OCI-LY3 (cell line): ENCODE measurements at regions not wholly inside any gene's neighbourhood (a gene's known extent, or its start where the extent isn't known, plus 50 kb on each side); places are given as distances from the start of the nearest gene placed in this dataset.

Source experiments
- H2AFZ ChIP-seq: fragments of 200-600, 300-600 bp; shearing (Covaris generic); 2 replicates; pipeline ENCODE4 v1.6.0; 2014; ENCODE audit warnings: antibody characterized with exemption, low read depth, low read length
- H3K27ac ChIP-seq: fragments of 200-600, 300-600 bp; sonication (generic); 2 replicates; pipeline ENCODE4 v1.5.1; 2014; ENCODE audit warnings: mild to moderate bottlenecking, low read length, moderate library complexity, mixed read lengths
- H3K27me3 ChIP-seq: fragments of 200-600, 300-600 bp; sonication (generic); 2 replicates; pipeline ENCODE4 v1.6.1; 2014; ENCODE audit warnings: low read depth, low read length, mixed read lengths
- H3K36me3 ChIP-seq: fragments of 200-600, 300-600 bp; sonication (generic); replicated peaks from 2 replicates; pipeline ENCODE3; 2014; ENCODE audit warnings: low read depth, low read length, mixed read lengths
- H3K4me1 ChIP-seq: fragments of 300-600, 200-600 bp; sonication (generic); 2 replicates; pipeline ENCODE4 v1.6.1; 2014; ENCODE audit warnings: low read length, mixed read lengths
- H3K4me2 ChIP-seq: fragments of 200-600, 300-600 bp; sonication (generic); 2 replicates; pipeline ENCODE4 v1.6.1; 2014; ENCODE audit warnings: low read length, mixed read lengths
- H3K4me3 ChIP-seq: fragments of 300-600, 200-600 bp; sonication (generic); 2 replicates; pipeline ENCODE4 v1.5.1; 2014; ENCODE audit warnings: antibody characterized with exemption, mild to moderate bottlenecking, low read length, moderate library complexity
- H3K79me2 ChIP-seq: fragments of 300-600, 200-600 bp; shearing (Covaris generic); 2 replicates; pipeline ENCODE4 v1.6.1; 2014; ENCODE audit warnings: mild to moderate bottlenecking, low read length, mixed read lengths
- H3K9ac ChIP-seq: fragments of 300-600, 200-600 bp; shearing (Covaris generic); 2 replicates; pipeline ENCODE4 v1.6.0; 2014; ENCODE audit warnings: mild to moderate bottlenecking, low read length, moderate library complexity
- H3K9me3 ChIP-seq: fragments of 200-600, 300-600 bp; shearing (Covaris generic); 2 replicates; pipeline ENCODE4 v1.6.1; 2014; ENCODE audit warnings: low read length, mixed read lengths; ENCODE audit not compliant: insufficient read depth
- H4K20me1 ChIP-seq: fragments of 200-600, 300-600 bp; sonication (generic); 2 replicates; pipeline ENCODE4 v1.6.1; 2016; ENCODE audit warnings: low read length, mixed read lengths; ENCODE audit not compliant: insufficient read depth
- CTCF ChIP-seq: fragments of 200-600, 300-600 bp; sonication (generic); IDR thresholded peaks from 2 replicates; pipeline ENCODE4 v1.5.1; 2014; ENCODE audit warnings: antibody characterized with exemption, low read length, low read depth
- EZH2phosphoT487 ChIP-seq: fragments of 200-600 bp; shearing (Covaris generic); IDR thresholded peaks from 2 replicates; pipeline ENCODE4 v1.6.1; 2018; ENCODE audit warnings: antibody characterized with exemption, mixed run types, low read depth

GRCh38 chr2:48015421-48015820 lies 109.1 kb upstream of the FBXO11 start:
- H3K79me2 ChIP-seq = no peaks in the 10 kb centered on the region
- no peak overlapping the region for H2AFZ ChIP-seq
- no peak overlapping the region for H3K4me2 ChIP-seq

GRCh38 chr2:48016225-48017019 lies 110.1 kb upstream of the FBXO11 start:
- Histone ChIP-seq H3K36me3 (no peaks in the 10 kb centered on the region), H3K4me3 (no peak overlapping the region), H3K9ac (no peak overlapping the region), H4K20me1 (no peaks in the 10 kb centered on the region), H3K4me1 (no peaks in the 10 kb centered on the region), H3K27me3 (no peaks in the 10 kb centered on the region), H3K9me3 (no peaks in the 10 kb centered on the region), H3K27ac (no peak overlapping the region), H2AFZ (no peak overlapping the region), H3K4me2 (no peak overlapping the region), H3K79me2 (no peaks in the 10 kb centered on the region)
- peak; percentile 8; the same call in 1 of the 2 replicates for TF ChIP-seq CTCF
- TF ChIP-seq EZH2phosphoT487 = no peak

More at GRCh38 chr2:48015421-48015820, 109.1 kb upstream of the FBXO11 start:
- H3K36me3 ChIP-seq = no peaks in the 10 kb centered on the region
- no peaks in the 10 kb centered on the region for H3K4me1 ChIP-seq
- H3K27me3 ChIP-seq = no peaks in the 10 kb centered on the region
- H3K9me3 ChIP-seq = no peaks in the 10 kb centered on the region
- H3K27ac ChIP-seq = no peak overlapping the region
- H3K9ac ChIP-seq = no peak overlapping the region
- H3K4me3 ChIP-seq = no peak overlapping the region
- TF ChIP-seq EZH2phosphoT487 (no peak), CTCF (no peak)
- H4K20me1 ChIP-seq = no peaks in the 10 kb centered on the region

GRCh38 chr2:48017136-48017535 lies 110.8 kb upstream of the FBXO11 start:
- TF ChIP-seq EZH2phosphoT487 (no peak), CTCF (no peak)
- H3K79me2 ChIP-seq = no peaks in the 10 kb centered on the region
- H3K4me2 ChIP-seq = no peak overlapping the region
- no peaks in the 10 kb centered on the region for H3K4me1 ChIP-seq
- H3K9me3 ChIP-seq = no peaks in the 10 kb centered on the region
- no peak overlapping the region for H3K4me3 ChIP-seq
- no peaks in the 10 kb centered on the region for H3K36me3 ChIP-seq
- H3K27ac ChIP-seq = no peak overlapping the region
- no peaks in the 10 kb centered on the region for H3K27me3 ChIP-seq
- no peaks in the 10 kb centered on the region for H4K20me1 ChIP-seq
- H3K9ac ChIP-seq = no peak overlapping the region
- no peak overlapping the region for H2AFZ ChIP-seq

DNA sequence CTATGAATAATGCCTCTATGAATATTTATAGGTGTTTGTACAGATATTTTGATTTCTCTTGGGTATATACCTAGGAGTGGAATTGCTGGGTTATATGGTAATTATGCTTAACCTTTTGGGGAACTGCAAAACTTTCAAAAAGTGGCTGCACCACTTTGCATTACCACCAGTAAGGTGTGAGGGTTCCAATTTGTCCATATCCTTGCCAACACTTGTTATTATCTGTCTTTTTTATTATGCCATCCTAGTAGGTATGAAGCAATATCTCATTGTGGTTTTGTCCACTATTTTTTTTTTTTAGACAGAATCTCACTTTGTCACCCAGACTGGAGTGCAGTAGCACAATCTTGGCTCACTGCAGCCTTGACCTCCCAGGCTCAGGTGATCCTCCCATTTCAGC lies 112.2 kb upstream of the FBXO11 start:
- H3K27me3 ChIP-seq = no peaks in the 10 kb centered on the region
- no peak overlapping the region for H3K27ac ChIP-seq
- H3K9me3 ChIP-seq = no peaks in the 10 kb centered on the region
- no peak overlapping the region for H3K4me3 ChIP-seq
- no peaks in the 10 kb centered on the region for H3K79me2 ChIP-seq
- H3K36me3 ChIP-seq = no peaks in the 10 kb centered on the region
- no peak overlapping the region for H3K4me2 ChIP-seq
- no peak for TF ChIP-seq EZH2phosphoT487
- TF ChIP-seq CTCF = no peak
- H4K20me1 ChIP-seq = no peaks in the 10 kb centered on the region
- no peak overlapping the region for H3K9ac ChIP-seq
- H2AFZ ChIP-seq = no peak overlapping the region
- peaks cover 4% of the 10 kb centered on the region for H3K4me1 ChIP-seq
